ENCODE measurements at regions not wholly inside any gene's neighbourhood (a gene's known extent, or its start where the extent isn't known, plus 50 kb on each side); places are given as distances from the start of the nearest gene placed in this dataset.

- no peak overlapping the region for H3K4me3 ChIP-seq
- 44 to 67% methylated on average over 4 of the region's 4 CpGs for WGBS, 2 donors (ENCODE audit: low coverage in 1 of 2)
- no peak for ATAC-seq
- peaks cover 0 to 5% (median 0%) of the 10 kb centered on the region in 3 donors for H3K4me1 ChIP-seq
- TF ChIP-seq POLR2A (IDR thresholded peaks at IDR 0.05) (no peak), CTCF (IDR thresholded peaks at IDR 0.05) (no peak), EP300 (IDR thresholded peaks at IDR 0.05) (no peak), POLR2AphosphoS5 (IDR thresholded peaks at IDR 0.05) (no peak)
- no peaks in the 10 kb centered on the region for H3K9me3 ChIP-seq
- no peak overlapping the region for H3K27ac ChIP-seq
- H3K36me3 ChIP-seq: no peaks in the 10 kb centered on the region
- no peaks in the 10 kb centered on the region for H3K27me3 ChIP-seq
Measured at GRCh38 chrX:118221270-118221669, 104.7 kb upstream of the KLHL13 start.

- 19 to 29% methylated on average over 3 of the region's 3 CpGs for WGBS, 2 donors (ENCODE audit: low coverage in 1 of 2)
- H3K4me1 ChIP-seq: peaks cover 0 to under 1% (median 0%) of the 10 kb centered on the region in 3 donors
- H3K9me3 ChIP-seq: no peaks in the 10 kb centered on the region
- TF ChIP-seq POLR2AphosphoS5 (IDR thresholded peaks at IDR 0.05) (no peak), EP300 (IDR thresholded peaks at IDR 0.05) (no peak), CTCF (IDR thresholded peaks at IDR 0.05) (no peak), POLR2A (IDR thresholded peaks at IDR 0.05) (no peak)
- no peaks in the 10 kb centered on the region for H3K36me3 ChIP-seq
- no peak overlapping the region for H3K27ac ChIP-seq
- H3K4me3 ChIP-seq: no peak overlapping the region
- no peaks in the 10 kb centered on the region for H3K27me3 ChIP-seq
- ATAC-seq: no peak
Measured at GRCh38 chrX:118221733-118222132, 105.1 kb upstream of the KLHL13 start.

GRCh38 chrX:118222421-118222820 lies 105.8 kb upstream of the KLHL13 start:
- Histone ChIP-seq H3K4me1 (no peaks in the 10 kb centered on the region), H3K4me3 (no peak overlapping the region), H3K27ac (no peak overlapping the region), H3K9me3 (no peaks in the 10 kb centered on the region), H3K27me3 (no peaks in the 10 kb centered on the region), H3K36me3 (no peaks in the 10 kb centered on the region)
- TF ChIP-seq CTCF (IDR thresholded peaks at IDR 0.05): no peak
- no peak for TF ChIP-seq EP300 (IDR thresholded peaks at IDR 0.05)
- no peak for TF ChIP-seq POLR2A (IDR thresholded peaks at IDR 0.05)
- TF ChIP-seq POLR2AphosphoS5 (IDR thresholded peaks at IDR 0.05): no peak
- ATAC-seq: no peak

- Histone ChIP-seq H3K27ac (no peak overlapping the region), H3K9me3 (no peaks in the 10 kb centered on the region), H3K36me3 (no peaks in the 10 kb centered on the region), H3K4me1 (no peaks in the 10 kb centered on the region), H3K4me3 (no peak overlapping the region), H3K27me3 (no peaks in the 10 kb centered on the region)
- 18 to 40% methylated on average over 2 to 3 of the region's 3 CpGs for WGBS, 2 donors (ENCODE audit: low coverage in 1 of 2)
- peak; percentile 8 to 50 (median 35) for TF ChIP-seq CTCF (IDR thresholded peaks at IDR 0.05)
- TF ChIP-seq EP300 (IDR thresholded peaks at IDR 0.05): no peak
- TF ChIP-seq POLR2AphosphoS5 (IDR thresholded peaks at IDR 0.05): no peak
- ATAC-seq: no peak
Measured at GRCh38 chrX:118225711-118226428, 109.3 kb upstream of the KLHL13 start.

GRCh38 chrX:118228041-118228440 lies 111.4 kb upstream of the KLHL13 start:
- H3K36me3 ChIP-seq: no peaks in the 10 kb centered on the region
- H3K27me3 ChIP-seq: no peaks in the 10 kb centered on the region
- H3K4me1 ChIP-seq: no peaks in the 10 kb centered on the region
- no peak for ATAC-seq
- 16 to 30% methylated on average over 2 of the region's 4 CpGs for WGBS, 2 donors (ENCODE audit: low coverage in 1 of 2)
- H3K4me3 ChIP-seq: no peak overlapping the region
- no peak overlapping the region for H3K27ac ChIP-seq
- H3K9me3 ChIP-seq: no peaks in the 10 kb centered on the region
- no peak for TF ChIP-seq EP300 (IDR thresholded peaks at IDR 0.05)
- TF ChIP-seq POLR2AphosphoS5 (IDR thresholded peaks at IDR 0.05): no peak
- no peak for TF ChIP-seq POLR2A (IDR thresholded peaks at IDR 0.05)
- TF ChIP-seq CTCF (IDR thresholded peaks at IDR 0.05): no peak
